Uterus (tissue), 3 donors: ENCODE measurements at regions not wholly inside any gene's neighbourhood (a gene's known extent, or its start where the extent isn't known, plus 50 kb on each side); places are given as distances from the start of the nearest gene placed in this dataset.
"Not testable (repeated sequence)": the region's sequence is repeated elsewhere in the genome, so short reads cannot be mapped to it uniquely, and the experiment has no call there.

Experiments used
- DNase-seq, 2 donors: peaks; one replicate each; pipeline ENCODE4 v3.0.0-alpha.2; 2019 to 2020
- H3K27ac ChIP-seq, 2 donors: fragments of 200-600 bp; sonication (generic); 1 replicate in 1 of 2; 2 replicates in 1 of 2; pipeline ENCODE4 v1.5.1; 2016 to 2018
- H3K27me3 ChIP-seq, 2 donors: fragments of 200-600 bp; sonication (generic); one replicate each; pipeline ENCODE4 v1.5.1; 2018 to 2019; ENCODE audit warnings: control low read depth in 1 of 2
- H3K36me3 ChIP-seq, 2 donors: fragments of 200-600 bp; sonication (generic); one replicate each; pipeline ENCODE4 v1.5.1; 2019; ENCODE audit warnings: control low read depth in 1 of 2
- H3K4me1 ChIP-seq, 2 donors: fragments of 200-600 bp; sonication (generic); one replicate each; pipeline ENCODE4 v1.5.1; 2018 to 2019; ENCODE audit warnings: control low read depth in 1 of 2
- H3K4me3 ChIP-seq, 2 donors: fragments of 200-600 bp; sonication (generic); 1 replicate in 1 of 2; 2 replicates in 1 of 2; pipeline ENCODE4 v1.5.1; 2018 to 2019; ENCODE audit warnings: mild to moderate bottlenecking in 1 of 2
- H3K9me3 ChIP-seq, 2 donors: fragments of 200-600 bp; sonication (generic); one replicate each; pipeline ENCODE4 v1.5.1; 2019; ENCODE audit warnings: control low read depth in 1 of 2
- POLR2A ChIP-seq, 2 donors: fragments of 450-650 bp; IDR thresholded peaks; one replicate each; pipeline ENCODE4 v1.6.1; 2016; ENCODE audit warnings: antibody characterized with exemption in 2 of 2, mild to moderate bottlenecking in 1 of 2, moderate library complexity in 1 of 2
- intact Hi-C: fragments of 100-400 bp; cut with DNase I; formaldehyde crosslinking; loops from one replicate; pipeline ENCODE4 v1.15.1; 2023; ENCODE audit warnings: low total_unique reads
- TF ChIP-seq, protein P1 (sequence below), 4 experiments: fragments of 200-600 bp in 2 of 4; fragments of 450-650 bp in 2 of 4; sonication (generic) in 2 of 4; IDR thresholded peaks; one replicate each; pipeline ENCODE4 v1.5.1; 2016 to 2019; ENCODE audit warnings: antibody characterized with exemption in 4 of 4, mild to moderate bottlenecking in 2 of 4, moderate library complexity in 1 of 4
- donor health status: DM: yes; HTN: yes; CAD: no.

DNA sequence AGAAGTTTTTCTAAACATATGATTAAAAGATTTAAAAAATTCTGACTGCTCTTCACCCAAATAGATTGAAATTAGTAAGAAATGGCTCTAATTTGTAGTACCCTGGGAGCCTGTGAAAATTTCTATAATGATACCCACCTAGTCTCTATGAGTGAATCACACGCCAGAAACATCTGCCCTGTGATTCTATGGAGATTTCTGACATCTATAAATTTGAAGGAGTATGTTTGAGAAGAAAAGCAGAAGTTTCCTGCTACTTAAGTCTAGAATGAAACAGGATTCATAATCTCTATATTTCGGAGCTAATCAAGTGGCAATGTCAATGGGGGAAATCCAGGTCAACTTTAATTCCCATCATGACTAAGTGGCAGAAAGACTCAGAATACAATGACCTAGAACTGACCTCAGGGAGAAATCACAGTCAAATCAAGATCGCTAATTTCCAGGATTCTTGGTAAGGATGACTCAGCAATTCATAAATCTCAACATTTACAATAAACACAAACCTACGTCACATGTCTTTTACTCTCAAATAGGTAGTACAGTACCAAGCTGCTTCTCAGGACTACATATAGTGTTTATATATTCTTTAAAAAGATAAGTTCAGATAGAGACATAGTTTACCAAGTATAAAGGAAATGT is 186.2 kb upstream of the TNFAIP3 start:
- TF ChIP-seq, protein P1, sequence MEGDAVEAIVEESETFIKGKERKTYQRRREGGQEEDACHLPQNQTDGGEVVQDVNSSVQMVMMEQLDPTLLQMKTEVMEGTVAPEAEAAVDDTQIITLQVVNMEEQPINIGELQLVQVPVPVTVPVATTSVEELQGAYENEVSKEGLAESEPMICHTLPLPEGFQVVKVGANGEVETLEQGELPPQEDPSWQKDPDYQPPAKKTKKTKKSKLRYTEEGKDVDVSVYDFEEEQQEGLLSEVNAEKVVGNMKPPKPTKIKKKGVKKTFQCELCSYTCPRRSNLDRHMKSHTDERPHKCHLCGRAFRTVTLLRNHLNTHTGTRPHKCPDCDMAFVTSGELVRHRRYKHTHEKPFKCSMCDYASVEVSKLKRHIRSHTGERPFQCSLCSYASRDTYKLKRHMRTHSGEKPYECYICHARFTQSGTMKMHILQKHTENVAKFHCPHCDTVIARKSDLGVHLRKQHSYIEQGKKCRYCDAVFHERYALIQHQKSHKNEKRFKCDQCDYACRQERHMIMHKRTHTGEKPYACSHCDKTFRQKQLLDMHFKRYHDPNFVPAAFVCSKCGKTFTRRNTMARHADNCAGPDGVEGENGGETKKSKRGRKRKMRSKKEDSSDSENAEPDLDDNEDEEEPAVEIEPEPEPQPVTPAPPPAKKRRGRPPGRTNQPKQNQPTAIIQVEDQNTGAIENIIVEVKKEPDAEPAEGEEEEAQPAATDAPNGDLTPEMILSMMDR (IDR thresholded peaks at IDR 0.05) = no peak
- TF ChIP-seq POLR2A (IDR thresholded peaks at IDR 0.05) = no peak
- no peaks in the 10 kb centered on the region for H3K4me1 ChIP-seq
- intact Hi-C loops = no loop called here
- no peak overlapping the region for H3K4me3 ChIP-seq
- no peak for DNase-seq
- H3K9me3 ChIP-seq = no peaks in the 10 kb centered on the region
- H3K27ac ChIP-seq = no peak overlapping the region
- H3K36me3 ChIP-seq = no peaks in the 10 kb centered on the region
- H3K27me3 ChIP-seq = no peaks in the 10 kb centered on the region

DNA sequence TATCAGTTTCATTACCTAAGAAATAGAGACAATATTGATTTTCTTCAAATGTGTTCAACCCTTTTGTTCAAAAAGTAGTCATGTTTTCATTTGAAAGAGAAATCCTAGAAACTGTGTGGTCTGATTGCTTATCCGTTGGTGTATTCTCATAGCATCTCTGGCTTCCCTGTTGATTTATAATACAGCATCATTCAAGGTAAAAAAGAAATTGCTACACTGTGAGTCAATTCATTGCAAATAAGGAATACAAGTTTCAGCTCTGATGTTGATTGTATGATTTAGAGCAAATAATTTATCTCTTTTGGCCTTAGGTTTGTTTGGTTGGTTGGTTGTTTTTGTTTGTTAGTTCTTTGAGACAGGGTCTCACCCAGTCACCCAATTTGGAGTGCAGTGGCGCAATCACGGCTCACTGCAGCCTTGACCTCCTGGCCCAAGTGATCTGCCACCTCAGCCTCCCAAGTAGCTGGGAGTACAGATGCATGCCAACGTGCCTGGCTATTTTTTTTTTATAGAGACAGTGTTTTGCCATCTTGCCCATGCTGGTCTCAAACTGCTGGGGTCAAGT is 185.5 kb upstream of the TNFAIP3 start:
- no peak overlapping the region for H3K27ac ChIP-seq
- H3K36me3 ChIP-seq = no peaks in the 10 kb centered on the region
- no peaks in the 10 kb centered on the region for H3K4me1 ChIP-seq
- H3K27me3 ChIP-seq = no peaks in the 10 kb centered on the region
- TF ChIP-seq, protein P1 (IDR thresholded peaks at IDR 0.05) = no peak
- no peak for TF ChIP-seq POLR2A (IDR thresholded peaks at IDR 0.05)
- intact Hi-C loops = no loop called here
- no peak for DNase-seq
- no peaks in the 10 kb centered on the region for H3K9me3 ChIP-seq
- no peak overlapping the region for H3K4me3 ChIP-seq

DNA sequence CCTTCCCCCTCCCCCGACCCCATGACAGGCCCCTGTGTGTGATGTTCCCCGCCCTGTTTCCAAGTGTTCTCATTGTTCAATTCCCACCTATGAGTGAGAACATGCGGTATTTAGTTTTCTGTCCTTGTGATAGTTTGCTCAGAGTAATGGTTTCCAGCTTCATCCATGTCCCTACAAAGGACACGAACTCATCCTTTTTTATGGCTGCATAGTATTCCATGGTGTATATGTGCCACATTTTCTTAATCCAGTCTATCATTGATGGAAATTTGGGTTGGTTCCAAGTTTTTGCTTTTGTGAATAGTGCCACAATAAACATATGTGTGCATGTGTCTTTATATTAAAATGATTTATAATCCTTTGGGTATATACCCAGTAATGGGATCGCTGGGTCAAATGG is 184.4 kb upstream of the TNFAIP3 start:
- H3K36me3 ChIP-seq = not testable (repeated sequence)

DNA sequence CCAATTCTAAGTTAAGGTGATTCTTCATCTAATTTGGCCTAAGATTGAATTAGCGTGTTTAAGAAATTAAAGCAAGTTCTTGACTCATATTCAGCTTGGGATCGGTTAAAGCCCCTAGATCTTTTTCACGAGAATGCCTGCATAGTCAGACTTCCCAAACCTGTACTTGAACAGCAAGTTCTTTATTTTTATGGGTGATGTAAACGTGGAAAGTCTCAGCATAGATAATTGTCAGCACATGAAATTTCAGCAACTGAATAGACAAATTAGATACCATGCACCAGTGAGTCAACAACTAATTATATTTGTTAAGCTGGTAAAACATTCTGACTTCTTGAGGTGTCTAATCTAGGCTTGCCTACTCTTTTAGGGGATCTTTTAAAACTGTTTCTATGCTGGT is 183.1 kb upstream of the TNFAIP3 start:
- no peaks in the 10 kb centered on the region for H3K4me1 ChIP-seq
- no peaks in the 10 kb centered on the region for H3K27me3 ChIP-seq
- H3K27ac ChIP-seq = no peak overlapping the region
- no peak overlapping the region for H3K4me3 ChIP-seq
- intact Hi-C loops = no loop called here
- no peak for DNase-seq
- H3K9me3 ChIP-seq = no peaks in the 10 kb centered on the region
- TF ChIP-seq, protein P1 (IDR thresholded peaks at IDR 0.05) = no peak
- TF ChIP-seq POLR2A (IDR thresholded peaks at IDR 0.05) = no peak
- H3K36me3 ChIP-seq = no peaks in the 10 kb centered on the region

More for the DNA sequence above, 184.4 kb upstream of the TNFAIP3 start:
- H3K27ac ChIP-seq, DNase-seq, H3K4me1 ChIP-seq, H3K4me3 ChIP-seq, H3K9me3 ChIP-seq, intact Hi-C loops, H3K27me3 ChIP-seq: not testable (repeated sequence)

DNA sequence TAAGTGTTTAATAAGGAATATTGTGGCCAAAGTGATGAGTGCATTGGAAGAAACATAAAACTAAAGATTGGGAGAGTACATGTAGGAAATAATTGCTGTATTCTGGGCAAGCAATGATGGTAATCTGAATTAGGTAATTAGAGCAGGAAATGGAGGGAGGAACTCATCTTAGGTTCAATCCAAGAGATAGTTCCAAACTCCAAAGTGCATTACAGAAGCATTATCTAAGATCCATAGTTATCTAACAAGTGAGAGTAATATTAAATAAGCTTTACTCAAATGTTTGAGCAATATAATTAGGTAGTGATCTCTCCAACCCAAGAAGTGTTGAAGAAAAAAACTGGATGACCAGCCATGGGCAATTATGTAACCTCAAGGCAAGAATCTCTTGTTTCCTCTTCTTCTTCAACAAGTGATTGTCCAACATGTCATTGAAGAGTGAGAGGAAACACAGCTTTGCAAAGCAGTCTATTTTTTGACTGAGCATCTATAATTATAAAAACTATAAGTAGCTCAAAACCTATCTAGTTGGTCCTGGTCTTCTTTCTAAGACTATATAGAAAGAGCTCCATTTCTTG is 181.2 kb upstream of the TNFAIP3 start:
- no peaks in the 10 kb centered on the region for H3K9me3 ChIP-seq
- H3K4me3 ChIP-seq = no peak overlapping the region
- DNase-seq = no peak
- no peaks in the 10 kb centered on the region for H3K27me3 ChIP-seq
- H3K4me1 ChIP-seq = no peaks in the 10 kb centered on the region
- intact Hi-C loops = no loop called here
- no peaks in the 10 kb centered on the region for H3K36me3 ChIP-seq
- no peak overlapping the region for H3K27ac ChIP-seq
- TF ChIP-seq, protein P1 (IDR thresholded peaks at IDR 0.05) = no peak
- TF ChIP-seq POLR2A (IDR thresholded peaks at IDR 0.05) = no peak
